ENCODE measurements at regions not wholly inside any gene's neighbourhood (a gene's known extent, or its start where the extent isn't known, plus 50 kb on each side); places are given as distances from the start of the nearest gene placed in this dataset.

DNA sequence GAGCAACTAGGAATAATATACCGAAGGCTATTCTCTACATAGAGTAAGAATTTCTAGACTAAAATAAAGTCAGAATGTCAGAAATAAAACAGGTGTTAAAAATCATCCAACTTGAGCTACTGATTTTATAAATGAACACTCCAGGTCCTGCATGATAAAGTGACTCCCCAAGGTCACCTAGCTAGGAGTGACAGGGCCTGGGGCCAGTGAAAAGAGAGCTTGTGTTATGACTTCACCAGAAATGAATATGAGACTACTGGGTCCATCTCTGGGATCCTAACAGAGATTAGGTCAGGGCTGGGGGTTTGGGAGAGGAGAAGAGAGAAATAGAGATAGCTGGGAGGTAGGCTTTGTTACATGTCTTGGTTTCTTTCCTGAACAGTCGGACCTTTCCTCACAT lies 89.7 kb upstream of the CYP1B1 start:
- H3K36me3 ChIP-seq (replicated peaks in 1 of 2; ENCODE audit: control insufficient read depth in 2 of 2, insufficient read depth in 2 of 2, low read length in 2 of 2): no peaks in the 10 kb centered on the region
- no peaks in the 10 kb centered on the region for H3K9me3 ChIP-seq (replicated peaks in 1 of 2; ENCODE audit: control insufficient read depth in 2 of 2, insufficient read depth in 1 of 2, low read depth in 1 of 2, low read length in 2 of 2)
- no peak overlapping the region for H2BK120ac ChIP-seq (ENCODE audit: low read depth, low read length)
- H3K4me3 ChIP-seq (ENCODE audit: low read length in 2 of 2): no peak overlapping the region
- no peak for DNase-seq (ENCODE audit: low spot score)
- no peak overlapping the region for H4K8ac ChIP-seq (ENCODE audit: low read depth, low read length)
- no peak overlapping the region for H3K27ac ChIP-seq (replicated peaks; ENCODE audit: low read length)
- H3K18ac ChIP-seq (ENCODE audit: low read length): no peak overlapping the region
- no peak overlapping the region for H2BK12ac ChIP-seq (ENCODE audit: low read length)
- no peak overlapping the region for H2BK5ac ChIP-seq (ENCODE audit: low read length)
- no peak overlapping the region for H3K14ac ChIP-seq (ENCODE audit: low read length)
- no peak overlapping the region for H2BK15ac ChIP-seq (ENCODE audit: low read length)
- no peak overlapping the region for H2AK5ac ChIP-seq (ENCODE audit: low read depth, low read length)
- H2AFZ ChIP-seq (ENCODE audit: low read length): no peak overlapping the region
- no peaks in the 10 kb centered on the region for H3K79me1 ChIP-seq (ENCODE audit: low read depth, low read length)
- no CpG with 5 or more reads among the region's 2 CpGs for WGBS, 2 donors (ENCODE audit: extremely low coverage in 2 of 2, insufficient read length in 2 of 2, insufficient replicate concordance in 1 of 2)
- H3K4ac ChIP-seq (ENCODE audit: low read length): no peak overlapping the region
- no peaks in the 10 kb centered on the region for H3K27me3 ChIP-seq (ENCODE audit: control insufficient read depth in 3 of 3, insufficient read depth in 3 of 3, low read depth in 1 of 3, low read length in 3 of 3)
- no peak overlapping the region for H4K91ac ChIP-seq (ENCODE audit: low read depth, low read length, poor library complexity)
- H3K23ac ChIP-seq (ENCODE audit: low read depth, low read length, poor library complexity): no peak overlapping the region
- no peak overlapping the region for H3K9ac ChIP-seq (ENCODE audit: low read depth, low read length, poor library complexity)
- peaks cover 0 to 4% of the 10 kb centered on the region in 2 donors for H3K4me1 ChIP-seq (ENCODE audit: control insufficient read depth in 2 of 2, insufficient read depth in 1 of 2, low read depth in 1 of 2, low read length in 2 of 2)
- H3K4me2 ChIP-seq (ENCODE audit: insufficient read depth, low read length, poor library complexity, severe bottlenecking): no peak overlapping the region

DNA sequence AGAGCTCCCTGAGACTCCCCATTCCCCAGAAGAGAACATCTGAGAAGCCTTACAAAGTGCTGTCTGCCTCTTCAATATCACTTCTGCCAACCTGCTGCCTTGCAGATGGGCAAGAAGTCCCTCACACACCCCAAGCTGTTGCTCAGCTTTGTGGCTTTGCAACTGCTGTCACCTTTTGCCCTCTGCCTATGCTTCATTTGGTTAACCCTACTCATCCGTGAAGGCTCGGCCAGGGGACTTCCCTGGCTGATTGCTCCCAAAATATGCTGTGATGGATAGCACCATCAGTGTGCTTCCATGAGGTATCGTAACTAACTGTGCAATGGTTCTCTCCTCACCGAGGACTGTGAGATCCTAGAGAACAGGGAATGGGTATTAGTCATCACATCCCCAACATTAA lies 88.9 kb upstream of the CYP1B1 start:
- Histone ChIP-seq H3K27ac (replicated peaks; ENCODE audit: low read length) (no peak overlapping the region), H2BK12ac (ENCODE audit: low read length) (no peak overlapping the region), H3K23ac (ENCODE audit: low read depth, low read length, poor library complexity) (no peak overlapping the region), H2BK15ac (ENCODE audit: low read length) (no peak overlapping the region), H3K14ac (ENCODE audit: low read length) (no peak overlapping the region), H2AFZ (ENCODE audit: low read length) (no peak overlapping the region), H4K91ac (ENCODE audit: low read depth, low read length, poor library complexity) (no peak overlapping the region), H2AK5ac (ENCODE audit: low read depth, low read length) (no peak overlapping the region), H4K8ac (ENCODE audit: low read depth, low read length) (no peak overlapping the region), H3K27me3 (ENCODE audit: control insufficient read depth in 3 of 3, insufficient read depth in 3 of 3, low read depth in 1 of 3, low read length in 3 of 3) (no peaks in the 10 kb centered on the region), H3K4me1 (ENCODE audit: control insufficient read depth in 2 of 2, insufficient read depth in 1 of 2, low read depth in 1 of 2, low read length in 2 of 2) (peaks cover 0 to 4% of the 10 kb centered on the region in 2 donors), H2BK120ac (ENCODE audit: low read depth, low read length) (no peak overlapping the region), H3K4me3 (ENCODE audit: low read length in 2 of 2) (no peak overlapping the region), H3K9ac (ENCODE audit: low read depth, low read length, poor library complexity) (no peak overlapping the region), H2BK5ac (ENCODE audit: low read length) (no peak overlapping the region), H3K9me3 (replicated peaks in 1 of 2; ENCODE audit: control insufficient read depth in 2 of 2, insufficient read depth in 1 of 2, low read depth in 1 of 2, low read length in 2 of 2) (no peaks in the 10 kb centered on the region), H3K36me3 (replicated peaks in 1 of 2; ENCODE audit: control insufficient read depth in 2 of 2, insufficient read depth in 2 of 2, low read length in 2 of 2) (no peaks in the 10 kb centered on the region), H3K18ac (ENCODE audit: low read length) (no peak overlapping the region), H3K79me1 (ENCODE audit: low read depth, low read length) (no peaks in the 10 kb centered on the region), H3K4me2 (ENCODE audit: insufficient read depth, low read length, poor library complexity, severe bottlenecking) (no peak overlapping the region), H3K4ac (ENCODE audit: low read length) (no peak overlapping the region)
- WGBS, 2 donors (ENCODE audit: extremely low coverage in 2 of 2, insufficient read length in 2 of 2, insufficient replicate concordance in 1 of 2): no CpG with 5 or more reads among the region's 4 CpGs
- no peak for DNase-seq (ENCODE audit: low spot score)

- Histone ChIP-seq H3K4me3 (ENCODE audit: low read length in 2 of 2) (no peak overlapping the region), H3K79me1 (ENCODE audit: low read depth, low read length) (no peaks in the 10 kb centered on the region), H4K8ac (ENCODE audit: low read depth, low read length) (no peak overlapping the region), H3K4me2 (ENCODE audit: insufficient read depth, low read length, poor library complexity, severe bottlenecking) (no peak overlapping the region), H3K27me3 (ENCODE audit: control insufficient read depth in 3 of 3, insufficient read depth in 3 of 3, low read depth in 1 of 3, low read length in 3 of 3) (no peaks in the 10 kb centered on the region), H4K91ac (ENCODE audit: low read depth, low read length, poor library complexity) (no peak overlapping the region), H3K14ac (ENCODE audit: low read length) (no peak overlapping the region), H2BK120ac (ENCODE audit: low read depth, low read length) (no peak overlapping the region), H2BK15ac (ENCODE audit: low read length) (no peak overlapping the region), H3K27ac (replicated peaks; ENCODE audit: low read length) (no peak overlapping the region), H3K23ac (ENCODE audit: low read depth, low read length, poor library complexity) (no peak overlapping the region), H2BK5ac (ENCODE audit: low read length) (no peak overlapping the region), H2AK5ac (ENCODE audit: low read depth, low read length) (no peak overlapping the region), H3K9me3 (replicated peaks in 1 of 2; ENCODE audit: control insufficient read depth in 2 of 2, insufficient read depth in 1 of 2, low read depth in 1 of 2, low read length in 2 of 2) (no peaks in the 10 kb centered on the region), H3K4ac (ENCODE audit: low read length) (no peak overlapping the region), H3K36me3 (replicated peaks in 1 of 2; ENCODE audit: control insufficient read depth in 2 of 2, insufficient read depth in 2 of 2, low read length in 2 of 2) (no peaks in the 10 kb centered on the region), H2BK12ac (ENCODE audit: low read length) (no peak overlapping the region), H3K4me1 (ENCODE audit: control insufficient read depth in 2 of 2, insufficient read depth in 1 of 2, low read depth in 1 of 2, low read length in 2 of 2) (peaks cover 0 to 4% of the 10 kb centered on the region in 2 donors), H3K9ac (ENCODE audit: low read depth, low read length, poor library complexity) (no peak overlapping the region), H3K18ac (ENCODE audit: low read length) (no peak overlapping the region), H2AFZ (ENCODE audit: low read length) (no peak overlapping the region)
- WGBS, 2 donors (ENCODE audit: extremely low coverage in 2 of 2, insufficient read length in 2 of 2, insufficient replicate concordance in 1 of 2): no CpG with 5 or more reads among the region's 1 CpG
- no peak for DNase-seq (ENCODE audit: low spot score)
Measured at GRCh38 chr2:38163579-38163978, 87.6 kb upstream of the CYP1B1 start.

- Histone ChIP-seq H3K4me2 (ENCODE audit: insufficient read depth, low read length, poor library complexity, severe bottlenecking) (no peak overlapping the region), H3K9me3 (replicated peaks in 1 of 2; ENCODE audit: control insufficient read depth in 2 of 2, insufficient read depth in 1 of 2, low read depth in 1 of 2, low read length in 2 of 2) (no peaks in the 10 kb centered on the region), H3K4me3 (ENCODE audit: low read length in 2 of 2) (no peak overlapping the region), H2BK15ac (ENCODE audit: low read length) (no peak overlapping the region), H3K27ac (replicated peaks; ENCODE audit: low read length) (no peak overlapping the region), H3K36me3 (replicated peaks in 1 of 2; ENCODE audit: control insufficient read depth in 2 of 2, insufficient read depth in 2 of 2, low read length in 2 of 2) (no peaks in the 10 kb centered on the region), H3K4ac (ENCODE audit: low read length) (no peak overlapping the region), H3K18ac (ENCODE audit: low read length) (no peak overlapping the region), H2AK5ac (ENCODE audit: low read depth, low read length) (no peak overlapping the region), H4K8ac (ENCODE audit: low read depth, low read length) (no peak overlapping the region), H2BK5ac (ENCODE audit: low read length) (no peak overlapping the region), H3K9ac (ENCODE audit: low read depth, low read length, poor library complexity) (no peak overlapping the region), H3K23ac (ENCODE audit: low read depth, low read length, poor library complexity) (no peak overlapping the region), H3K14ac (ENCODE audit: low read length) (no peak overlapping the region), H3K4me1 (ENCODE audit: control insufficient read depth in 2 of 2, insufficient read depth in 1 of 2, low read depth in 1 of 2, low read length in 2 of 2) (peaks cover 0 to 4% of the 10 kb centered on the region in 2 donors), H3K79me1 (ENCODE audit: low read depth, low read length) (no peaks in the 10 kb centered on the region), H4K91ac (ENCODE audit: low read depth, low read length, poor library complexity) (no peak overlapping the region), H2BK12ac (ENCODE audit: low read length) (no peak overlapping the region), H3K27me3 (ENCODE audit: control insufficient read depth in 3 of 3, insufficient read depth in 3 of 3, low read depth in 1 of 3, low read length in 3 of 3) (no peaks in the 10 kb centered on the region), H2AFZ (ENCODE audit: low read length) (no peak overlapping the region), H2BK120ac (ENCODE audit: low read depth, low read length) (no peak overlapping the region)
- no CpG with 5 or more reads among the region's 3 CpGs for WGBS, 2 donors (ENCODE audit: extremely low coverage in 2 of 2, insufficient read length in 2 of 2, insufficient replicate concordance in 1 of 2)
- DNase-seq (ENCODE audit: low spot score): no peak
Measured at GRCh38 chr2:38163006-38163405, 87.1 kb upstream of the CYP1B1 start.

Data from neuronal stem cell (in vitro differentiated cells).